Motor neuron (in vitro differentiated cells): ENCODE measurements at regions not wholly inside any gene's neighbourhood (a gene's known extent, or its start where the extent isn't known, plus 50 kb on each side); places are given as distances from the start of the nearest gene placed in this dataset.
"Not testable (repeated sequence)": the region's sequence is repeated elsewhere in the genome, so short reads cannot be mapped to it uniquely, and the experiment has no call there.

Experiments used
- ATAC-seq, 8 experiments: fragments of 200-7000 bp; cut with Tn5 transposase; replicated peaks in 6 of 8; 2 replicates each; pipeline ENCODE4 v1.8.0; 2021; ENCODE audit warnings: mild to moderate bottlenecking in 8 of 8, moderate library complexity in 8 of 8
- H3K27ac ChIP-seq, 2 donors: fragments of 250-450 bp; sonication (Bioruptor Pico); 2 replicates each; pipeline ENCODE4 v1.9.0; 2021; ENCODE audit warnings: antibody characterized with exemption in 2 of 2, mild to moderate bottlenecking in 2 of 2, moderate library complexity in 1 of 2
- H3K4me1 ChIP-seq, 2 donors: fragments of 250-450 bp; sonication (Bioruptor Pico); replicated peaks in 1 of 2; 2 replicates each; pipeline ENCODE4 v1.6.1; 2021; ENCODE audit warnings: antibody characterized with exemption in 2 of 2, mild to moderate bottlenecking in 2 of 2, moderate library complexity in 1 of 2
- H3K4me3 ChIP-seq, 5 donors: fragments of 250-450 bp; sonication (Bioruptor Pico); 2 replicates each; pipeline ENCODE4 v1.9.0; 2021; ENCODE audit warnings: antibody characterized with exemption in 5 of 5, mild to moderate bottlenecking in 5 of 5, moderate library complexity in 4 of 5
- WGBS, 10 experiments: fragments of 450-650 bp; shearing (Covaris generic); methylation state at CpG; one replicate each; pipeline ENCODE4 v1.0.0; 2022; 5-methylcytosine and 5-hydroxymethylcytosine counted together
- in situ Hi-C, 9 experiments: fragments of 400-800 bp; cut with MboI; loops; one replicate each; pipeline ENCODE4 v1.15.0; 2021; ENCODE audit warnings: low sequenced_read_pairs in 9 of 9, low pct_unique_long_range_greater_than_20kb in 2 of 9; ENCODE audit not compliant: unreplicated experiment in 9 of 9

DNA sequence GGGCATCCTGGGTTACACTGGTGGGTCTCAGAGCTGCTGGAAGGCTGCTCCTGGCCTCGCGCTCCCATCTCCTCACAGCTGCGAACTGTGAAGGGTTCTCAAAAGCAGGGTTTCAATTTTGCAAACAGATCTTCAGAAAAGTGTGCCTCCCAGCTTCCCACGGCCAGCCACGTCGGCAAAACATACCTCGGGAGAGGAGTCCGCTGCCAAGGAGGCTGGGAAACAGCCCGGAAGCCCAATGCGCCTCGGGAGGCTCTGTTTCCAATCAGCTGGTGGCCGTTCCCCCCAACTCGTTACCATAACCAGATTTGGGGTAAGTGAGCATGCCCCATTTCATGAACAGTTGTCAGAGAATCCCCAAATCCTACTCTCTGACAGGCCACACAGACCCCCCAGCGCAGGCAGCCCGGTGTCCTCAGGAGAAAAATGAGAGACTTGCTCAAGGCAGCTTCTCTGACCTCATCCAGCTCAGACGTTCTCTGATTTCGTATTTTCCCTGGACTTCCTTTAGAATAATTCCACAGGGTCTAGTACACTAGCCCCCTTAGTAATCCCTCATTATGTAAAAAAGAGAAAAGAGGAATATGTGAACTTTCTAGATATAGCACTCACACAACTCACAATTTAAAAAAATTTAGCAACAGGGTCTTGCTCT lies 98.4 kb downstream of the SNX5 start:
- no peak for ATAC-seq
- Histone ChIP-seq H3K4me3 (no peak overlapping the region), H3K4me1 (peaks cover 7 to 15% of the 10 kb centered on the region in 2 donors), H3K27ac (no peak overlapping the region)
- 0 to 82% (median 50%) methylated on average over 1 to 6 of the region's 17 CpGs; no CpG with 5 or more reads in 4 of the 10 experiments for WGBS, 10 experiments
- in situ Hi-C loops: no loop called here

DNA sequence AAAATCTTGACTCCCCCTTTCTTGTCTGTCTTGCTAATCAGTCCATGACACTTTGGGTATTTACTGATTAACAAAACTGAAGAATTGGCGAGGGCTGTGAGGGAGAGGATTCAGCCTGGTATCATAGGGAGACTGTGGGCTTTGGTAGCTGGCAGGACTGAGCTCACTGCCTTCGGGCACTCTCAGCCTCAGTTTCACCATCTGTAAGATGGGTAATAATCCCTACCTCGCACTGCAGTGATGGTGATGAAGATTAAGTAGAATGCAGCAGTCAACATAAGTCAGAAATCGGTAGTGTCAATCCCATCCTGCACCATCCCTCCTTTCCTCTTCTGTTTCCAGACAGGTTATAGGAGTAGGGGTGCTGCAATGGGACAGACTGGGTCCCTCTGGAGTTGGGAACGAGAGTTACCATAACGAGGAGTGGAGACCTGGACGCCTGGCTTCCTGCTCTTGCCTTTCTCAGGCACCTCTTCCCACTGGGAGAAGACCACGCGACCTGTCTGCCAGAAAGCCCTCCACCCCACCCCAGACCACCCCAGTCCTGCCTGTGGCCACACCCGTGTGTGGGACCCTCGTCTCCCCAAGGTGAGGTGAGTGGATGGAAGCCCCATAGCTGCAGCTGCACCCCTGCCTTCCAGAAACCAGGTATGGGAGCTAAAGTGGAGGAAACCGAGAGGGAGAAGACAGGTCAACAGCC lies 99.1 kb downstream of the SNX5 start:
- no peak for ATAC-seq
- H3K4me3 ChIP-seq: no peak overlapping the region
- WGBS, 10 experiments: 79 to 90% (median 83%) methylated on average over 2 to 4 of the region's 12 CpGs; no CpG with 5 or more reads in 5 of the 10 experiments
- H3K4me1 ChIP-seq: peaks cover 7 to 15% of the 10 kb centered on the region in 2 donors
- H3K27ac ChIP-seq: no peak overlapping the region
- in situ Hi-C loops: no loop called here

DNA sequence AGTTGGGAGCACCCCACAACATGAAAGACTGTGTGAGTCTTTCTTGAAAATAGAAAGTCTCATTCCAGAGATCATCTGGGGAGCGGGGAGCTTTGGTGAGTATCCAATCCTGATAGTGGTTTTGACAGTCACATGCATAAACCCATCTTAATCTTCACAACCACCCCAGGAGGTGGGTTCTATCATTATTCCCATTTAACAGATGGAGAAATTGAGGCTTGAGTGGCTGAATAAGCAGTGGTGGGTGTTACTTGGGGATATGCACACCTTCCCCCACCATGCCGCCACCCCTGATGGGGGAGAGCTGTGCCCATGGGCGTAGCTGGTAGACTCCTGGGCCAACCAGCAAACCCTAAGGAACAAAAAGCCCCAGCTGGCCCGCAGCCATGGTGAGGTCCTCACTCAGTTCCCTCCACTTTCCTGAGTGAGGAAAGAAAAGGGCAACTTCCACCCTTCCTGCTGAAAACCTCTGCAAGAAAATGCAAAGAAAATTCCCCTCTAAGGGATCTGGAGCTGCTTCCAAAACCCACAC lies 99.8 kb downstream of the SNX5 start:
- in situ Hi-C loops: no loop called here
- no peak for ATAC-seq
- Histone ChIP-seq H3K4me3 (no peak overlapping the region), H3K4me1 (peaks cover 7 to 15% of the 10 kb centered on the region in 2 donors), H3K27ac (no peak overlapping the region)
- 50 to 86% (median 70%) methylated on average over 1 to 4 of the region's 4 CpGs; no CpG with 5 or more reads in 7 of the 10 experiments for WGBS, 10 experiments

DNA sequence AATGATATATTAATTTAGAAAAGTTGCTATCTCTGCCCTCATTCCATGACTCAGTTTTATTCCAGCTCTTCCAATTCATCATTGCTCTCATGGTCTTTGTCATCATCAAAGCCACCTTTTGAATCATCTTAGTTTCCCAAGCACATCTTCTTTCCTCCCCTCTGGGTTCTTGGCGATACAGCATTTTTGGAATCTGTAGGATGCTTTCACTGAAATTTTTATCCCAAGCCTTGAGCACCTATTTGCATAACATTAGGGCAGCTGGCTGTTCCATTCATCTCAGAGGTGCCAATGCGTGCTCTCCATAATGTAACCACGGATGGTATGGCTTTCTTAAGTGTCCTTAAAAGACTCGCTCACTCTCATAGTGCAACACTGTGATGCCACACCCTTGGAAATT lies 100.4 kb downstream of the SNX5 start:
- WGBS, 10 experiments: 37 to 100% (median 55%) methylated on average over 1 to 4 of the region's 4 CpGs; no CpG with 5 or more reads in 1 of the 10 experiments
- no peak overlapping the region for H3K4me3 ChIP-seq
- peaks cover 7 to 15% of the 10 kb centered on the region in 2 donors for H3K4me1 ChIP-seq
- in situ Hi-C loops: no loop called here
- H3K27ac ChIP-seq: no peak overlapping the region
- ATAC-seq: no peak

DNA sequence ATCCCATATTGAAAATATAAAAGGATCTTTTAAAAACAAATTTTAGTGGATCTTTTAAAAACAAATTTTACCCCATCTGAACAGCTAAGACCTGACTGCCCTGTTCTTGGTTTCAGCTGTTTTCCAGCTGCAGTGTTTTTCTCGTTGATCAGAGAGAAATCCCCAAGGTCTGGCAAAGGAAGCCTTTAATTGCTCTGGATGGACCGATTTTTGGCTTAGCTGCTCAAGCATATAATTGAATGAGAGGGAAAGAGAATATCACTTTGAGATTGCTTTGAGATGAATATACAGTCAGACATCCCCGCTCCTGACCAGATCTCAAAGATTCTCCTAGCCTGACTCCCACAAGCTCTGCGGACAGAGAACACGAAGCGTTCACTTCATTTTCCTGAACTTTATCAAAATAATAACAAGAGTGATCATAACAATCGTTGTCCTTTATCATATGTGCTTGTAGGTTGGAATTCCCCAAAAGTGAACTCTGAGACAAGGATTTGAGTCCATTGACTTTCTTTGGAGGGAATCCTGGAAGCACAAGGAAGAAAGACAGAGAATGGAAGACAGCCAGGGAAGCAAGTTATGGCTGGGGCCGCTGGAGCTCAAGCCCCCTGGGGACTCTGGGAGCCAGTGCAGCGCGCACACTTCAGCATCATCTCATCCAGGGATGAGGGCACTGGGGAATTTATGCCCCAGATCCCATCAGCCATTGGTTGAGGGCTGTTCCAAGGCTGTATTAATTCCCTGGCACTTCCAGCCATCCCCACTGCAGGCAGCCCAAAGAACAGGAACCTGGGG lies 101.3 kb downstream of the SNX5 start:
- 0 to 86% (median 74%) methylated on average over 1 to 9 of the region's 10 CpGs for WGBS, 10 experiments
- no peak for ATAC-seq
- in situ Hi-C loops: no loop called here
- H3K4me1 ChIP-seq: peaks cover 6 to 11% of the 10 kb centered on the region in 2 donors
- H3K27ac ChIP-seq: no peak overlapping the region
- no peak overlapping the region for H3K4me3 ChIP-seq

DNA sequence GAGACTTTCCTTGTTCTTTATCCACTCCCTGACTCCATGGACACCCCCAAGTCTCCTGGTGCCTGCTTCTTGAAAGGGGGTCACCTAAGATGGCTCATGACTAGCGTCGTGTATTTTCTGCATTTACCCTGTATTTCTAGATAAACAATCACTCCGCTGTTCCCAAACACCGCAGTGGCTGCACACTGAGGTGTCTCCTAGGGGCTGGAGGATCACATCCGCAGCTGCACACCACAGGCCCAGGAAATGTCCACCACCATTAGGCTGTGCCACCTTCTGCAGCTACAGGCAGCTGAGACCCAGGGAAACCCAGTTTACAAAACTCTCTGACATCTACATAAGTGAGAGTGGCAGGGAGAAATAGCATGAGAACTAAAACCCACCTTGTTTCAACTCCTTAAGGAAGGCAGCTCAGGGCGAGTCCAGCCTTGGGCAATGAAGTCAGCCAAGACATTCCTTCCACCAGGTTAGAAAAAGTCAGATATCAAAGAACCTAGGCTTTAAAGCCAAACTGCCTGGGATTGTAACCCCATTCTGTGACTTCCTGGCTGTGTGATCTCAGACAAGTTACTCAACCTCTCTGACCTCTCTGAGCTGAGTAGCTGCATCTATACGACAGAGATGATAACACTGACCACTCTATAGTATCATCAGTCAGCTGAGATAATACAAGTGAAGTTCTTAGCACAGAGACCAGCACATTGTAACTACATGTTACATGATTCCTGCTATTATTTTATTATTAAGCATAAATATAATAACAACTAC lies 102.2 kb downstream of the SNX5 start:
- H3K4me3 ChIP-seq: no peak overlapping the region
- no peak for ATAC-seq
- in situ Hi-C loops: no loop called here
- H3K4me1 ChIP-seq: peaks cover 1 to 2% of the 10 kb centered on the region in 2 donors
- H3K27ac ChIP-seq: no peak overlapping the region
- 80 to 100% (median 89%) methylated on average over 1 to 4 of the region's 7 CpGs; no CpG with 5 or more reads in 2 of the 10 experiments for WGBS, 10 experiments

DNA sequence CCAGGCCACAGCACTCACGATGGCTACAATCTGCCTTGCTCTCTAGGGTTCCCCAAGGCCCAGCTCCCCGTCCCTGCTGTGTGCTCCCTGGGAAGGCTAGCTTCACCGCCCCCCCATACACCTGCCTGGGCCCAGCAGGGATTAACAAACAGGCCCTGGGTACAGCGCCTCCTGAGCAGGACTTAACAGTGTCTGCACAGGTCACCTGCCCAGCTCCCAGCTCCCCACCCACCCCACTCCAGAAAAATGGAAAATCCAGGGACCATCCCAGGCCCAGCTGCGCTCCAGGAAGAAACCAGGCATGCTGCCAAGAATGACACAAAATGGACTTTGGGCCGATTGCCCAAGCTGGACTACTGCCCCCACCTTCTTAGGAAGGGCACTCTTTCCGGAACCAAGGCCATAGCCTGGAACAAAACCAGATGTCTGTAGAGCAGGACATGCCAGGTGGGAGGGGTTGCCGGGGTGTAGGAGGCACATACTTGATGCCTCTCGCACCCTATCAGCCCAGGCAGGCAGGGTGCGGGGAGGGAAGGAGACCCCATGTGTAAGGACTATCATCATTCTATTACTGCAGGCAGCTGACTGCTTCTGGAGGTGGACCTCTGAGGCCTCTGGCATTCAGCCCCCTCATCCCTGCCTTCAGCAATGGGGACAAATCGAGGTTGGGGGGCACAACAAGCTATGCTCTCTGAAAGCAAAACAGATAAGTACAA lies 104.9 kb downstream of the SNX5 start:
- Histone ChIP-seq H3K4me1 (no peaks in the 10 kb centered on the region), H3K27ac (no peak overlapping the region), H3K4me3 (no peak overlapping the region)
- in situ Hi-C loops: no loop called here
- peak in 4 of 8 experiments; percentile 37 to 63 (median 43) for ATAC-seq
- 0 to 100% (median 64%) methylated on average over 1 to 5 of the region's 11 CpGs; no CpG with 5 or more reads in 4 of the 10 experiments for WGBS, 10 experiments

DNA sequence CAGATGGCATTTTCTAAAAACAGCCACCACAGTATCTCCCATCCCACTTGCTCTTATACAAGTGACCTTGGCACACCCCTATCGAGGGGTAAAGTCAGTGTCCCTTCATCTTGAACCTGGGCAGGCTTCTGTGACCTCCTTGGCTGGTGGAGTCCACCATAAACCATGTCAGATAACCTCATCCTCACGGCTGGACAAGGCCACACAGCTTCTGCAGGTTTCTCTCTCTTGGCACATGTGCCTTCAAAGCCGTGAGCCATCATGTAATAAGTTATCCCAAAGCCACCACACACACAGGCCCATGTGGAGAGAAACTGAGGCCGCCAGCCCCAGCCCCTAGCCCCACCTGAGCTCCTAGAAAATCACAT lies 105.4 kb downstream of the SNX5 start:
- ATAC-seq: no peak
- Histone ChIP-seq H3K27ac (no peak overlapping the region), H3K4me3 (no peak overlapping the region), H3K4me1 (no peaks in the 10 kb centered on the region)
- in situ Hi-C loops: no loop called here
- WGBS, 10 experiments: 40 to 100% (median 86%) methylated on average over 1 to 2 of the region's 4 CpGs; no CpG with 5 or more reads in 5 of the 10 experiments

DNA sequence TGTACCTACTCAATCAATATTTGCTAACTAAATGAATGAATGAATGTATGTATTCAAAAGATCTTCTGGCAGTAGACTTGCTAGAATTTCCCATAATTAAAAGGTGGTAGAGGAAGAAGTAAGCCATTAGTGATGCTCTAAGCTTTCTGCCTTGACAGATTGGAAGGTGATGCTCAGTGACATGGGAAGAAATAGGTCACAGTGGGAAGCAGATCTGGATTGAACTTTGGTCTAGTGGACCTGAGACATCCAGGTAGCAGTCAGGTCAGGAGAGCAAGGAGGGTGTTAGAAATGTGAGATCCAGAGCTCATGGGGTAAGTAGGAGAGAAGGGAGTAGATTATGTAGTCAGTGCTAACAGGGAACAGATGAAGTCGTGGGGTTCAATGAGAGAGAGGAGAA lies 106.4 kb downstream of the SNX5 start:
- Histone ChIP-seq H3K4me1 (no peaks in the 10 kb centered on the region), H3K4me3 (no peak overlapping the region), H3K27ac (no peak overlapping the region)
- no peak for ATAC-seq
- WGBS, 10 experiments: 29 to 100% (median 60%) methylated on average over 1 of the region's 1 CpG; no CpG with 5 or more reads in 2 of the 10 experiments
- in situ Hi-C loops: no loop called here

DNA sequence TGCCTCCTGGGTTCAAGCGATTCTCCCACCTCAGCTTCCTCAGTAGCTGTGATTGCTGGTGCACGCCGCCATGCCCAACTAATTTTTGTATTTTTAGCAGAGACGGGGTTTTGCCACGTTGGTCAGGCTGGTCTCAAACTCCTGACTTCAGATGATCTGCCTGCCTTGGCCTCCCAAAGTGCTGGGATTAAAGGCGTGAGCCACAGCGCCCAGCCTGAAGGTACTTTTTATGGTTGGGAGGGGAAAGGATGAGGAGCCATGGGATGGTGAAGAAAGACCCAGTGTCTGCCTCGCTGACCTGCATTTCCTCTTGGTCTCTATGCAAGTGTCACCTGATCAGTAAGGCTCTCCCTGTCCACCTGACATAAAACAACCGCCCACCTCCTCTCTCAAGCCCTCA lies 107.0 kb downstream of the SNX5 start:
- H3K4me1 ChIP-seq, H3K4me3 ChIP-seq, H3K27ac ChIP-seq, in situ Hi-C loops, ATAC-seq: not testable (repeated sequence)
- WGBS, 10 experiments: 50 to 100% (median 86%) methylated on average over 1 to 7 of the region's 9 CpGs; no CpG with 5 or more reads in 1 of the 10 experiments

DNA sequence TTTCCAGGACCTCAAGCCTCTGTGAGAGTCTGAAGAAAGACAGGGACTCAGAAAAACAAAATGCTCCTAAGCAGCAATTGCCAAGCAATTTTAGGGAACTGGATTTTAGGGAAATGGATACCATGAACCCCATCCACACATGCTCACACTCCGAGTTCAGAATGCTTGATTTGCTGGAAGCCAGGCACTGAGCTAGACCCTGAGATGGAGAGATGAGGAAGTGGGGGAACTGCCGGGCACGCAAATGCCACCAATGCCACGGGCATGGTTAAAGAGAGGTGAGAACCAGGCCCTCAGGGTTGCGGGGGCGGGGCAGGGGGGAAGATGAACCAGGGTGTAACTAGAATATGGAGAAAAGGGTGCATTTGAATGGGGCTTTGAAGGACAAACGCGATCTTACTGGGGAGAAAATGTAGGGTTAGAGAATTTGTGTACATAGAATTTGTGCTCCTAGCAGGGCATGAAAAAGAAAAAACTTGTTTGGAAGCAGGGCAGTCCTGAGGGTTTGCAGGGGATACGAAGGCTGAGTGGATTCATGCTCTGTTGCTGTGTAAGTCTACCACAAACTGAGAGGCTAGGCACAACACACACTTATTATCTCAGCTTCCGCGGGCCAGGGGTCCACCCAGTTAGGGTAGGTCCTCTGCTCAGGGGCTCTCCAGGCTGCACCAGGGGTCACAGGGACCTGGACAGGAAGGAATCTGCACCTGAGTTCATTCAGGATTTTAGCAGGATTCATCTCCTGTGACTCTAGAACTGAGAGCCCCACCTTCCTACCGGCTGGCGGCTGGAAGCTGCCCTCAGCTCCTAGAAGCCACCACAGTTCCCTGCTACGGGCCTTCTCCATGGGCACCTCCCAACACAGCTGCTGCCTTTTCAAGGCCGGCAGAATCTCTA lies 108.0 kb downstream of the SNX5 start:
- in situ Hi-C loops: no loop called here
- no peaks in the 10 kb centered on the region for H3K4me1 ChIP-seq
- WGBS, 10 experiments: 29 to 73% (median 60%) methylated on average over 1 to 7 of the region's 15 CpGs; no CpG with 5 or more reads in 3 of the 10 experiments
- no peak overlapping the region for H3K4me3 ChIP-seq
- peak in 3 of 8 experiments; percentile 14 to 28 (median 25) for ATAC-seq
- no peak overlapping the region for H3K27ac ChIP-seq
